ENCODE measurements at regions not wholly inside any gene's neighbourhood (a gene's known extent, or its start where the extent isn't known, plus 50 kb on each side); places are given as distances from the start of the nearest gene placed in this dataset.
"Not testable (repeated sequence)": the region's sequence is repeated elsewhere in the genome, so short reads cannot be mapped to it uniquely, and the experiment has no call there.

GRCh38 chr2:122080871-122081270, 325.4 kb downstream of the TSN start:
- no peak overlapping the region for H3K4me3 ChIP-seq (ENCODE audit: low read depth, low read length)
- no peak for DNase-seq (ENCODE audit: low read depth)
- TF ChIP-seq CTCF (IDR thresholded peaks at IDR 0.05; ENCODE audit: control insufficient read depth, extremely low read depth, insufficient read depth): no peak

- H3K4me3 ChIP-seq (ENCODE audit: low read depth, low read length): no peak overlapping the region
- no peak for DNase-seq (ENCODE audit: low read depth)
- TF ChIP-seq CTCF (IDR thresholded peaks at IDR 0.05; ENCODE audit: control insufficient read depth, extremely low read depth, insufficient read depth): no peak
These were observed 326.3 kb downstream of the TSN start for GRCh38 chr2:122081751-122082150.

GRCh38 chr2:122083256-122084048, 328.0 kb downstream of the TSN start:
- H3K4me3 ChIP-seq (ENCODE audit: low read depth, low read length): no peak overlapping the region
- no peak for TF ChIP-seq CTCF (IDR thresholded peaks at IDR 0.05; ENCODE audit: control insufficient read depth, extremely low read depth, insufficient read depth)
- DNase-seq (ENCODE audit: low read depth): no peak

- DNase-seq (ENCODE audit: low read depth); H3K4me3 ChIP-seq (ENCODE audit: low read depth, low read length): not testable (repeated sequence)
These were observed 330.2 kb downstream of the TSN start for GRCh38 chr2:122085672-122086071.

- no peak overlapping the region for H3K4me3 ChIP-seq (ENCODE audit: low read depth, low read length)
- no peak for DNase-seq (ENCODE audit: low read depth)
- TF ChIP-seq CTCF (IDR thresholded peaks at IDR 0.05; ENCODE audit: control insufficient read depth, extremely low read depth, insufficient read depth): no peak
These were observed 339.1 kb downstream of the TSN start for GRCh38 chr2:122094557-122094956.

GRCh38 chr2:122096761-122097160, 341.3 kb downstream of the TSN start:
- TF ChIP-seq CTCF (IDR thresholded peaks at IDR 0.05; ENCODE audit: control insufficient read depth, extremely low read depth, insufficient read depth): no peak
- H3K4me3 ChIP-seq (ENCODE audit: low read depth, low read length): no peak overlapping the region
- DNase-seq (ENCODE audit: low read depth): no peak

- H3K4me3 ChIP-seq (ENCODE audit: low read depth, low read length): no peak overlapping the region
- no peak for TF ChIP-seq CTCF (IDR thresholded peaks at IDR 0.05; ENCODE audit: control insufficient read depth, extremely low read depth, insufficient read depth)
- no peak for DNase-seq (ENCODE audit: low read depth)
These were observed 342.9 kb downstream of the TSN start for GRCh38 chr2:122098306-122098705.

Data from LNCaP clone FGC (cell line).